Cardiac muscle cell (in vitro differentiated cells and primary cell): ENCODE measurements at regions not wholly inside any gene's neighbourhood (a gene's known extent, or its start where the extent isn't known, plus 50 kb on each side); places are given as distances from the start of the nearest gene placed in this dataset.

Experiments used
- DNase-seq, 2 donors: peaks; one replicate each; pipeline versions ENCODE4 v3.0.0 to v3.0.0-alpha.2; 2010 to 2017; ENCODE audit warnings: low read depth in 1 of 2, low spot score in 1 of 2
- H3K27ac ChIP-seq: fragments of 200-600 bp; sonication (generic); 2 replicates; pipeline ENCODE4 v1.5.1; 2016
- H3K27me3 ChIP-seq: fragments of 200-600 bp; sonication (generic); 2 replicates; pipeline ENCODE4 v1.6.0; 2016; ENCODE audit warnings: control low read depth
- H3K36me3 ChIP-seq: fragments of 200-600 bp; sonication (generic); 2 replicates; pipeline ENCODE4 v1.5.1; 2016; ENCODE audit warnings: control low read depth
- H3K4me1 ChIP-seq: fragments of 200-600 bp; sonication (generic); 2 replicates; pipeline ENCODE4 v1.8.1; 2017; ENCODE audit warnings: low read depth, mild to moderate bottlenecking, mixed run types
- H3K4me3 ChIP-seq: fragments of 200-600 bp; sonication (generic); 2 replicates; pipeline ENCODE4 v1.5.1; 2016; ENCODE audit warnings: mild to moderate bottlenecking
- H3K9me3 ChIP-seq: fragments of 200-600 bp; sonication (generic); 2 replicates; pipeline ENCODE4 v1.5.1; 2017; ENCODE audit warnings: low read depth, mild to moderate bottlenecking, control low read depth
- CTCF ChIP-seq: IDR thresholded peaks from 2 replicates; pipeline ENCODE4 v1.5.1; 2012; ENCODE audit warnings: low read depth, mild to moderate bottlenecking, low read length

- no peaks in the 10 kb centered on the region for H3K27me3 ChIP-seq
- no peak overlapping the region for H3K4me3 ChIP-seq
- no peaks in the 10 kb centered on the region for H3K36me3 ChIP-seq
- no peak for TF ChIP-seq CTCF
- H3K27ac ChIP-seq, result no peak overlapping the region
- H3K9me3 ChIP-seq, result no peaks in the 10 kb centered on the region
- DNase-seq, result no peak
- no peaks in the 10 kb centered on the region for H3K4me1 ChIP-seq
These were observed 1015.7 kb downstream of the TECRL start for GRCh38 chr4:63393544-63393943.

- Histone ChIP-seq H3K27me3 (no peaks in the 10 kb centered on the region), H3K4me3 (no peak overlapping the region), H3K4me1 (no peaks in the 10 kb centered on the region), H3K27ac (no peak overlapping the region), H3K9me3 (no peaks in the 10 kb centered on the region), H3K36me3 (no peaks in the 10 kb centered on the region)
- DNase-seq, result no peak
- no peak for TF ChIP-seq CTCF
These were observed 1029.3 kb downstream of the TECRL start for GRCh38 chr4:63379750-63380522.

GRCh38 chr4:63371001-63371400 lies 1038.2 kb downstream of the TECRL start:
- TF ChIP-seq CTCF, result no peak
- Histone ChIP-seq H3K27ac (no peak overlapping the region), H3K36me3 (no peaks in the 10 kb centered on the region), H3K4me1 (no peaks in the 10 kb centered on the region), H3K9me3 (no peaks in the 10 kb centered on the region), H3K4me3 (no peak overlapping the region), H3K27me3 (no peaks in the 10 kb centered on the region)
- DNase-seq, result no peak

GRCh38 chr4:63361628-63362027 lies 1047.6 kb downstream of the TECRL start:
- DNase-seq, result no peak
- no peak for TF ChIP-seq CTCF
- Histone ChIP-seq H3K27ac (no peak overlapping the region), H3K4me3 (no peak overlapping the region), H3K27me3 (no peaks in the 10 kb centered on the region), H3K36me3 (no peaks in the 10 kb centered on the region), H3K4me1 (no peaks in the 10 kb centered on the region), H3K9me3 (no peaks in the 10 kb centered on the region)

- Histone ChIP-seq H3K27ac (no peak overlapping the region), H3K36me3 (no peaks in the 10 kb centered on the region), H3K4me1 (no peaks in the 10 kb centered on the region), H3K4me3 (no peak overlapping the region), H3K27me3 (no peaks in the 10 kb centered on the region), H3K9me3 (no peaks in the 10 kb centered on the region)
- TF ChIP-seq CTCF, result no peak
- DNase-seq, result no peak
These were observed 1048.2 kb downstream of the TECRL start for GRCh38 chr4:63361066-63361465.
